SH-SY5Y (cell line): ENCODE measurements at regions not wholly inside any gene's neighbourhood (a gene's known extent, or its start where the extent isn't known, plus 50 kb on each side); places are given as distances from the start of the nearest gene placed in this dataset.

ENCODE experiments used
- GATA2 ChIP-seq: IDR thresholded peaks from 2 replicates; pipeline ENCODE4 v1.6.1; 2011; ENCODE audit warnings: mild to moderate bottlenecking, low read depth, low read length
- GATA3 ChIP-seq: IDR thresholded peaks from 2 replicates; pipeline ENCODE4 v1.6.1; 2011; ENCODE audit warnings: low read depth, mild to moderate bottlenecking, low read length, moderate library complexity

- TF ChIP-seq GATA2 (no peak), GATA3 (no peak)
Observed at GRCh38 chr1:222233444-222234158, 314.3 kb downstream of the HHIPL2 start.
